OCI-LY7 (cell line): ENCODE measurements at regions not wholly inside any gene's neighbourhood (a gene's known extent, or its start where the extent isn't known, plus 50 kb on each side); places are given as distances from the start of the nearest gene placed in this dataset.
"Not testable (repeated sequence)": the region's sequence is repeated elsewhere in the genome, so short reads cannot be mapped to it uniquely, and the experiment has no call there.

Experiments
- BruUV-seq: library from RNA; stranded (reverse); fragments of 400-500 nt; replicated peaks from 2 replicates; lab custom pipeline; 2021; lab: Mats Ljungman, UMichigan
- CTCF ChIA-PET: fragments of 300-600 bp; sonication (Branson Sonifier 250); formaldehyde crosslinking; loops from one replicate; lab custom pipeline; 2022; ENCODE audit warnings: antibody characterized with exemption; ENCODE audit not compliant: unreplicated experiment; lab: Charles Lee
- POLR2A ChIA-PET: fragments of 300-600 bp; sonication (Branson Sonifier 250); formaldehyde crosslinking; loops from one replicate; lab custom pipeline; 2022; ENCODE audit warnings: antibody characterized with exemption; lab: Charles Lee
- DNase-seq: peaks from one replicate; pipeline ENCODE4 v3.0.0-alpha.2; 2015; ENCODE audit warnings: low spot score
- H2AFZ ChIP-seq: fragments of 200-600 bp; sonication (generic), shearing (Covaris generic); 2 replicates; pipeline ENCODE4 v1.6.1; 2014; ENCODE audit warnings: mild to moderate bottlenecking, antibody characterized with exemption, low read length, moderate library complexity
- H3K27ac ChIP-seq: fragments of 200-600 bp; sonication (generic); 2 replicates; pipeline ENCODE4 v1.5.1; 2014; ENCODE audit warnings: mixed run types, low read depth, mild to moderate bottlenecking, moderate library complexity, low read length, inconsistent platforms; ENCODE audit not compliant: poor library complexity, severe bottlenecking
- H3K36me3 ChIP-seq: fragments of 200-600 bp; sonication (generic); 2 replicates; pipeline ENCODE4 v1.6.1; 2014; ENCODE audit warnings: mild to moderate bottlenecking, antibody characterized with exemption, low read length, moderate library complexity, mixed read lengths; ENCODE audit not compliant: insufficient read depth
- H3K4me1 ChIP-seq: fragments of 200-600 bp; sonication (generic); 2 replicates; pipeline ENCODE4 v1.5.1; 2014; ENCODE audit warnings: mild to moderate bottlenecking, low read length; ENCODE audit not compliant: insufficient read depth, poor library complexity, severe bottlenecking
- H3K4me2 ChIP-seq: fragments of 200-600 bp; sonication (generic); 2 replicates; pipeline ENCODE4 v1.6.1; 2014; ENCODE audit warnings: mild to moderate bottlenecking, low read length
- H3K4me3 ChIP-seq: fragments of 200-600 bp; sonication (generic); 2 replicates; pipeline ENCODE4 v1.5.1; 2014; ENCODE audit warnings: mild to moderate bottlenecking, low read depth, low read length; ENCODE audit not compliant: poor library complexity, severe bottlenecking
- H3K79me2 ChIP-seq: fragments of 200-600 bp; sonication (generic); 2 replicates; pipeline ENCODE4 v1.6.1; 2016; ENCODE audit warnings: low read depth, mild to moderate bottlenecking, low read length, moderate library complexity, mixed read lengths; ENCODE audit not compliant: insufficient read depth
- H3K9me2 ChIP-seq: fragments of 200-600 bp; sonication (generic); 2 replicates; pipeline ENCODE4 v1.6.1; 2016; ENCODE audit warnings: mild to moderate bottlenecking, low read length, mixed read lengths; ENCODE audit not compliant: insufficient read depth
- H3K9me3 ChIP-seq: fragments of 200-600 bp; sonication (generic); 2 replicates; pipeline ENCODE4 v1.6.1; 2014; ENCODE audit warnings: mild to moderate bottlenecking, mixed run types, low read length, mixed read lengths
- H4K20me1 ChIP-seq: fragments of 200-600 bp; sonication (generic); 2 replicates; pipeline ENCODE4 v1.6.1; 2014; ENCODE audit warnings: mild to moderate bottlenecking, antibody characterized with exemption, low read length, moderate library complexity, mixed read lengths; ENCODE audit not compliant: insufficient read depth
- CTCF ChIP-seq: fragments of 200-600 bp; sonication (generic); conservative IDR thresholded peaks from 2 replicates; pipeline ENCODE4 v1.5.1; 2014; ENCODE audit warnings: mild to moderate bottlenecking, antibody characterized with exemption, low read length, moderate library complexity, mixed read lengths
- EZH2phosphoT487 ChIP-seq: fragments of 200-600 bp; sonication (generic); IDR thresholded peaks from 2 replicates; pipeline ENCODE4 v1.6.1; 2018; ENCODE audit warnings: low read depth, borderline replicate concordance, mild to moderate bottlenecking, mixed run types, antibody characterized with exemption, low read length, moderate library complexity, mixed read lengths
- intact Hi-C: fragments of 100-400 bp; cut with micrococcal nuclease; formaldehyde crosslinking; loops from one replicate; pipeline ENCODE4 v1.10.0; 2022; ENCODE audit not compliant: unreplicated experiment

- no peaks in the 10 kb centered on the region for H3K79me2 ChIP-seq
- H3K4me1 ChIP-seq, result no peaks in the 10 kb centered on the region
- H3K4me3 ChIP-seq, result no peak overlapping the region
- no peak overlapping the region for H3K4me2 ChIP-seq
- H3K36me3 ChIP-seq, result no peaks in the 10 kb centered on the region
- no peak overlapping the region for H3K27ac ChIP-seq
- H3K9me3 ChIP-seq, result no peaks in the 10 kb centered on the region
- ChIA-PET POLR2A (interaction anchor here (0.9 kb wide), 1 partner anchor 187 kb away, joined by 3 read pairs; no protein-coding TSS in a partner anchor), CTCF (no interaction called here)
- intact Hi-C loops, result no loop called here
- BruUV-seq, result no TSS peak
- H4K20me1 ChIP-seq, result no peaks in the 10 kb centered on the region
- no peaks in the 10 kb centered on the region for H3K9me2 ChIP-seq
- H2AFZ ChIP-seq, result no peak overlapping the region
- no peak for TF ChIP-seq CTCF
- DNase-seq, result no peak
Observed at GRCh38 chr1:207205614-207206061, 101.6 kb downstream of the C4BPA start.

GRCh38 chr1:207208691-207209090 is 104.7 kb downstream of the C4BPA start:
- DNase-seq, CTCF ChIA-PET, H4K20me1 ChIP-seq, intact Hi-C loops, POLR2A ChIA-PET, H3K9me3 ChIP-seq, BruUV-seq, H3K27ac ChIP-seq, H3K4me3 ChIP-seq, H3K79me2 ChIP-seq, H2AFZ ChIP-seq, H3K36me3 ChIP-seq, H3K4me1 ChIP-seq, H3K9me2 ChIP-seq, H3K4me2 ChIP-seq: not testable (repeated sequence)

- Histone ChIP-seq H2AFZ (no peak overlapping the region), H3K4me1 (no peaks in the 10 kb centered on the region), H3K4me2 (no peak overlapping the region), H3K9me2 (no peaks in the 10 kb centered on the region), H3K9me3 (no peaks in the 10 kb centered on the region), H3K36me3 (no peaks in the 10 kb centered on the region), H3K79me2 (no peaks in the 10 kb centered on the region), H3K4me3 (no peak overlapping the region), H4K20me1 (no peaks in the 10 kb centered on the region), H3K27ac (no peak overlapping the region)
- no peak for TF ChIP-seq EZH2phosphoT487
- ChIA-PET CTCF (no interaction called here), POLR2A (no interaction called here)
- intact Hi-C loops, result no loop called here
- no peak for DNase-seq
- BruUV-seq, result no TSS peak
Observed at GRCh38 chr1:207214453-207214852, 107.0 kb upstream of the CD55 start.
